Left lobe of liver (tissue), 2 donors: ENCODE measurements at regions not wholly inside any gene's neighbourhood (a gene's known extent, or its start where the extent isn't known, plus 50 kb on each side); places are given as distances from the start of the nearest gene placed in this dataset.
A peak's percentile ranks its signal among the peaks of the same experiment; 100 is the strongest.
"Not testable (repeated sequence)": the region's sequence is repeated elsewhere in the genome, so short reads cannot be mapped to it uniquely, and the experiment has no call there.

Experiments
- ATAC-seq: fragments of 200-7000 bp; cut with Tn5 transposase; one replicate; pipeline ENCODE4 v1.9.1; 2020; ENCODE audit warnings: mild to moderate bottlenecking, moderate library complexity
- DNase-seq: peaks from one replicate; pipeline ENCODE4 v3.0.0-alpha.2; 2020; ENCODE audit warnings: low spot score
- donor health status: DM: no; HTN: no; CAD: no; lungs with moderate emphysema.
- donor health status: DM: no; HTN: yes; CAD: no.

DNA sequence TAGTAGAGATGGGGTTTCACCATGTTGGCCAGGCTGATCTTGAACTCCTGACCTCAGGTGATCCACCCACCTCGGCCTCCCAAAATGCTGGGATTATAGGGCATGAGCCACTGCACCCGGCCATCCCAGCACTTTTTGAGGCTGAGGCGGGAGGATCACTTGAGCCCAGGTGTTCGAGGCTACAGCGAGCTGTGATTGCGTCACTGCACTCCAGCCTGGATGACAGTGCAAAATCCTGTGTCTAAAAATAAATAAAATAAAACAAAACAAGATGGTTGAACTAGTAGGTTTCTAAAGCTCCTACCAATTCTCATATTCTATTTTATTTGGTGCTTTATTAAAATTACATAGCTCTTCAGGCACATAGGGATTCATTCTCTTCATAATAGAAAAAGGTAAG lies 890.3 kb upstream of the AUTS2 start:
- no peak for ATAC-seq

DNA sequence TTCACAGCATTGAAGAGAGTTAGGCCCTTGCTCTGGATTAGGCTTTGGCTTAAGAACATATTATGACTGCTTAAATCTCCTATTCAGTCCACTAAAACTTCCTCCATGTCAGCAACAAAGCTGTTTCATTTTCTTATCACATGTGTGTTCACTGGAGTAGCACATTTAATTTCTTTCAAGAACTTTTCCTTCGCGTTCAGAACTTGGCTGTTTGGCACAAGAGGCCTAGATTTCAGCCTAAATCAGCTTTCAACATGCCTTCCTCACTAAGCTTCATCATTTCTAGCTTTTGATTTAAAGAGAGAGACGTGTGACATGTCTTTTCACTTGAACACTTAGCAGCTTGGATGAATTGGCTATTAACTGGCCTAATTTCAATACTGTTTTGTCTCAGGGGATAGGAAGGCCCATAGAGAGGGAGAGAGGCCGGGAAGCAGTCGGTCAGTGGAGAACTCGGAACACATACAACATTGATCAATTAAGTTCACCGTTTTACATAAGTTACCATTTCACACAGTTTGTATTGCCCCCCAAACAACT lies 885.2 kb upstream of the AUTS2 start:
- no peak for DNase-seq
- ATAC-seq: no peak

More for the DNA sequence above, 890.3 kb upstream of the AUTS2 start:
- no peak for DNase-seq

DNA sequence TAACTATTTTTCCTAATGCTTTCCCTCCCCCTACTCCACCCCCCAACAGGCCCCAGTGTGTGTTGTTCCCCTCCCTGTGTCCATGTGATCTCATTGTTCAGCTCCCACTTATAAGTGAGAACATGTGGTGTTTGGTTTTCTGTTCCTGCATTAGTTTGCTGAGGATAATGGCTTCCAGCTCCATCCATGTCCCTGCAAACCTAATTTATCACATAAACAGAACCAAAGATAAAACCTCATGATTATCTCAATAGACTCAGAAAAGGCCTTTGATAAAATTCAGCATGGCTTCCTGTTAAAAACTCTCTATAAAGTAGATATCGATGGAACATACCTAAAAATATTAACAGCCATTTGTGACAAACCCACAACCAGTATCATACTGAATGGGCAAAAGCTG lies 884.1 kb upstream of the AUTS2 start:
- not testable (repeated sequence) for ATAC-seq

DNA sequence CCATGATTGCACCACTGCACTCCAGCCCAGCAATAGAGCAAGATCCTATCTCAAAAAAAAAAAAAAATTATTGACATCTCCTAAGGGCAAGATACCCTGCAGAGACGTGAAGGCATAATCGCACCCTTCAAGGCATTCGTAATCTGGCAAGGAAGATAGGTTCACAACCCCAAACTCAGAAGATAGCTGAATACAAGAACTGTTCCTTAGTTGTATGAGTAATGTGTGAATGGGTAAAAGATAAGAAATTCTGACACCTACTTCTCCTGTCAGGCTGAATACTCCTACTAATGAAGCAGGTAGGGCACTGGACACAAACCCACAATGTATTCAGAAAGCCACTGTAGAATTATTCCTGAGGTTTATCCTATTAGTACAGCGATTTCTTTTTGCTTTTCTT lies 882.4 kb upstream of the AUTS2 start:
- ATAC-seq: no peak
- DNase-seq: no peak

More for the DNA sequence above, 884.1 kb upstream of the AUTS2 start:
- DNase-seq: not testable (repeated sequence)

DNA sequence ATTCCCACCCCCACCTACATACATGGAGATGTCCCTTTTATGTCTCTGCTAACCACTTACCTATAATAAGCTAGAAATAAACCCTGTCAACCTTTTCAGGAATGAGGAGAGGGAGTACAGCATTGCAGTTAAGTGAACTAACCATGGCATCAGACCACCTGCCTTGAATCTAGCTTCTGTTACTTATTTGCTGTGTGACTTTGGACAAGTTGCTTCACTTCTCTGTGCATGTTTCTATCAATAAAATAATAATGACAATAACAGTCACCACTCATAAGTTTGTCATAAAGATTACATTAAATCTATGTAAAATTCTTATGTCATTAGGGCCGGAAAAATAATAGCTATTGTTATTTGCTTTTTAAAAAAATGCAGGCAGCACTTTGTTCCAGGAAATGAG lies 881.1 kb upstream of the AUTS2 start:
- DNase-seq (no peak), ATAC-seq (no peak)

DNA sequence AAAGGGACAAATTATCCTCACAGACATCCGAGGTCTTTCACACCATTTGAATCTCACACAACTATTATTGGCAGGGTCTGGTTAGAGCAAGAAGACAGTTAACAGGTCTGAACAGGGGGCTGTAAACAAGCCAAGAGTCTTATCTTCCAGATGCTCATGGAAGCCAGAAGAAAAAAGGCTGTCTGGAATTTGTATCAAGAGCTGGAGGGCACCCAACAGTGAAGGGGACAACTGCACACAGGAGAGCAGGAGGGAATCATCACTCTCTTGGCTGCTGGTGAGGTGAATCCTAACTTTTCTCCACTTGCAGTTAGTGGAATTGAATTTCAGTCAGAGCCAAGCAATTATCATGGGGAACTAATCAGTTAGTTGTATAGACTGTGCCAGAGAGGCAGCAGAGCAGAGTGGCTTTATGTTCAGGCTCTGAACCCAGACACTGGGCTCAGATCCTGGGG lies 880.2 kb upstream of the AUTS2 start:
- DNase-seq: no peak
- no peak for ATAC-seq

DNA sequence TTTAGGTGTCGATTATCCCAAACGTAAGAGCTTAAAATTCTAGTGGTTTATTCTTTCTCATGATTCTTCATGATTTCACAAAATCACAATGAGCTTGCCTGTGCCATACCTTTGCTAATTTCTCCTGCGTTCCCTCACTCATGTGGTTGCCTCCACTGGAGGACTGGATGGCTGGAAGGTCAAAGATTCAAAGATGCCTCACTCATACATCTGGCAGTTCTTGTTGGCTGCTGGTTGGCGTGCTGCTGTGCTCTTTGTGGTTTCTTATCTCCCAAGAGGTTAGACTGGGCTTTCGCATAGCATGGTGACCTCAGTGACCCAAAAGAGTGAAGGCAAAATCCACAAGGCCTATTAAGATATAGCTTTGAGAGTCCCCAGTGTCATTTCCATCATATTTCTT lies 877.6 kb upstream of the AUTS2 start:
- no peak for DNase-seq
- ATAC-seq: no peak

DNA sequence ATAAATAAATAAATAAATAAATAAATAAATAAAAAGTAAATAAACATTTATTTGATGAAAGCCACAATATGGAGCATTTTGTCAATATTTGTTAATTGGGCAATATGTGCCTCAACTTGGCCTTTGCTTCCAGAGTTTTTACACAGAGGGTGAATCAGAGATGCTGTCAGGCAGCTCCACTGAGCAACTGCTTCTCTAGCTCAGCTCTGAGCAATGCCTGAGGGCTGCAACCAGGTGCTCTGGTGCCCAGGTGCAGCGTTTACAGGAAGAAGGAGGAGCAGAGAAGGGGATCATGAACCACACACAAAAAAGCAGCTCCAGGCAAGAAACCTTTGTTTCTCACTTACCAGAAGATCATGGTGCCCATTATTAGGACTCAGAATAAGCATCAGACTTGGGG lies 876.2 kb upstream of the AUTS2 start:
- DNase-seq: no peak
- no peak for ATAC-seq

DNA sequence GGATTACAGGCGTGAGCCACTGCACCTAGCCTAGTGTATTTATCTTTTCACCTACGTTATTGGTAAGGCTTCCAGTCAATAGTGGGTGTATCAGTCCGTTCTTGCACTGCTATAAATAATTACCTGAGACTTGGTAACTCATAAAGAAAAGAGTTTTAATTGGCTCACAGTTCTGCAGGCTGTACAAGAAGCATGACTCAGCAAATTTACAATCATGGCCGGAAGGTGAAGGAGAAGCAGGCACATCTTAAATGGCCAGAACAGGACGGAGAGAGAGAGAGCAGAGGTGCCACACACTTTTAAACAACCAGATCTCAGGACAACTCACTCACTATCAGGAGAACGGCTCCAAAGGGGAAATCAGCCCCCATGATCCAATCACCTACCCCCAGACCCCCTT lies 873.3 kb upstream of the AUTS2 start:
- no peak for ATAC-seq
- no peak for DNase-seq

DNA sequence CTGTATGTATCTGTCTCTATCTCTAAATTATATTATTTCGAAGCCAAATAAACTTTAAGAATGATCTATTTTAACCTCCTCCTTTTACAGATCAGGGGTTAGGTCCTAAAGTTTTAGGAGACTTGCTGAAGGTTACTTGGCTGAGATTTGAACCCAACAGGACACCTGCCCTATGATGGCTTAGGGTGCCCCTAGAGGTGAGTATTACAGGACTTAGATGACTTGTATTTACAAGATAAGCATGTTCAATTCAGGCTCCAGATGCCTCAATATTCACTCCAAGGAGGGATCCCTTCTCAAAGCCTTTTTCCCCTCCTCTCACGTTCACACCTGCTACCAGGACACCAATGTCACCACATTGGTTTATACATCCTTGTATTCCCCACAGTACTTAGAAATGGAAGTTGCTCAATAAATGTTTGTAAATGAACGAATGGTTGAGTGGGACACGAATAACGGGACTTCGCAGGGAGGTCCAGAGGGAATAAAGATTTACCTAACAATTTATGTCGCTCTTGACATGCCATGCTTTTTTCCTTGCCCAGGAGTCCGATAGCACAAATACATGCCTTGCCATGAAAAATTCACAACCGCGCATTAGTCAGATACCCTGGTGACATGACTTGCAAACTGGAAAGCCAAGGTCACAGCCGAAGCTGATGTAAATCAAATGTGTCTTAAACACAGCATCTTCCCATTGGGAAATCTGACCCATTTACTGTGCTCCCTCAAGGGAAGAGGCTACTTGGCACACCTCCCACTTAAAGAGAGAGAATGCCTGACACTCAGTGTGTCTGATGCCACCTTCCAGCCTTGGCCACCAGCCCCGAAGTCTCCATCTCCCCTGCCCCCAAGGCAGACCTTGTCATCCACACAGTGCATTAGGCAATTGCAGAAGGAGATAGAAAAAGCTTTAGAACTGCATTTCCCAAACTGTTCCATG lies 872.2 kb upstream of the AUTS2 start:
- DNase-seq: no peak
- no peak for ATAC-seq

DNA sequence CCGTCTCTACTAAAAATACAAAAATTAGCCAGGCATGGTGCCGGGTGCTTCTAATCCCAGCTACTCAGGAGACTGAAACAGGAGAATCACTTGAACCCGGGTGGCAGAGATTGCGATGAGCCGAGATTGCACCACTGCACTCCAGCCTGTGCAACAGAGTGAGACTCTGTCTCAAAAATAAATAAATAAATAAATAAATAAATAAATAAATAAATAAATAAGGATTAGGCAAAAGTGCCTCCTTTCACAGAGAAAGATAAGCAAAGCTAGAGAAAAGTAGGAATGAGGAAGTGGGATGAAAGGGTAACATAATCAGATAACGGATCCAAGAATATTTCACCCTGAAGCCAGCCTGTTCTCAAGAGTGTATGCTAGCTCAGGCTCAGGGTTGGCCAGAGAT lies 869.6 kb upstream of the AUTS2 start:
- not testable (repeated sequence) for DNase-seq, ATAC-seq

DNA sequence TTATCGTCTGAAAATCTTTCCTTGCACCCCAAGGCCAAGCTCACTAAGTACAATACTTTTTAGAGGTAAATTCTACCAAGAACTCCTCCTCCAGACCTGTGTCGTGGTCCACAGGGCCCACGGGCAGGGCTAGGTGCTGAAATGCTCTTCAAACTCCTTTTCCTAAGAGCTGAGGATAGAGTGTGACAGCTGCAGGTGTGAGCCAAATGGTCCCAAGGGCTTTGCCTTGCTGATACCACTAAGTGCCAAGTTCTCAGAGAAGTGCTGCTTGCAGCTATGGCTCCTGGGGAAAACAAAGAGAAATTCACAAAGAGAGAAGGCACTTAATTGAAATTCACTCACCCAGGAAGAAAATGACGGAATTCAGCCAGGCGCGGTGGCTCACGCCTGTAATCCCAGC lies 868.9 kb upstream of the AUTS2 start:
- DNase-seq (no peak), ATAC-seq (no peak)

DNA sequence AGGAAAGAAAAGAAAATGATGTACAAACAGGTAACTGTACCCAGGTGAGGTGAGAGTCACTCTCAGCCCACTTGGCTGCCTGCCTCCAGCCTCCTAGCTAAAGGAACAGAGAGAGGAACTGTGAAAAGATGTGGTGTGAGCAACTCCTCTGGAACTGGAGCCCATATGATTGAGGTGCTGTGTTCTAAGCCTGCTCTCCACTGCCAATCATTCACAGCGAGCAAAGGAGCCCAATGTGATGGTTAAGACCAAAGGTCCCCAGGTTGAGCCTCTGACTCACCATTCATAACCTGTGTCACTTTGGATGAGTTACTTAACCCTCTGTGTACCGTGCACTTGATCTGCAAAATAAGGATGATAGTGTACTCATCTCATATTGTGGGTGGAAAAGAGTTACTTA lies 868.1 kb upstream of the AUTS2 start:
- ATAC-seq: peak; percentile 23

DNA sequence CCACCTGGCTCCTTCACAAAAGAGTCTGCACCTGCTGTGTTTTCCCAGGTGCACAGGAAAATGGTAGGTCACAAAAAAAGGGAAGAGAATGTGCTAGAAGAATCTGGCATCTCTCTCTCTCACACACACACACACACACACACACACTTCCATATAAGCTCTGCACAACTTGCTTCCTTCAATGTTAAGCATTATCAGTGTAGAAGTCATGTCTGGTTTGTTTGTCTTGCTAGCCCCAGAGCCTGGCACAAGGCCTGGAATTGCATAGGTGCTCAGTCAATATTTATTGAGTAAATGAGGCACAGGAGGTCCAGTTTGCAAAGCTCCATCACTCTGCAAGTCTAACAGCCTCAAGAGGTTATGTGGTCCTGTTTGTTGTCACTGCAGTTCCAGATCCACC lies 867.3 kb upstream of the AUTS2 start:
- peak; percentile 87 for ATAC-seq
- peak; percentile 67 for DNase-seq

More for the DNA sequence above, 868.1 kb upstream of the AUTS2 start:
- no peak for DNase-seq

DNA sequence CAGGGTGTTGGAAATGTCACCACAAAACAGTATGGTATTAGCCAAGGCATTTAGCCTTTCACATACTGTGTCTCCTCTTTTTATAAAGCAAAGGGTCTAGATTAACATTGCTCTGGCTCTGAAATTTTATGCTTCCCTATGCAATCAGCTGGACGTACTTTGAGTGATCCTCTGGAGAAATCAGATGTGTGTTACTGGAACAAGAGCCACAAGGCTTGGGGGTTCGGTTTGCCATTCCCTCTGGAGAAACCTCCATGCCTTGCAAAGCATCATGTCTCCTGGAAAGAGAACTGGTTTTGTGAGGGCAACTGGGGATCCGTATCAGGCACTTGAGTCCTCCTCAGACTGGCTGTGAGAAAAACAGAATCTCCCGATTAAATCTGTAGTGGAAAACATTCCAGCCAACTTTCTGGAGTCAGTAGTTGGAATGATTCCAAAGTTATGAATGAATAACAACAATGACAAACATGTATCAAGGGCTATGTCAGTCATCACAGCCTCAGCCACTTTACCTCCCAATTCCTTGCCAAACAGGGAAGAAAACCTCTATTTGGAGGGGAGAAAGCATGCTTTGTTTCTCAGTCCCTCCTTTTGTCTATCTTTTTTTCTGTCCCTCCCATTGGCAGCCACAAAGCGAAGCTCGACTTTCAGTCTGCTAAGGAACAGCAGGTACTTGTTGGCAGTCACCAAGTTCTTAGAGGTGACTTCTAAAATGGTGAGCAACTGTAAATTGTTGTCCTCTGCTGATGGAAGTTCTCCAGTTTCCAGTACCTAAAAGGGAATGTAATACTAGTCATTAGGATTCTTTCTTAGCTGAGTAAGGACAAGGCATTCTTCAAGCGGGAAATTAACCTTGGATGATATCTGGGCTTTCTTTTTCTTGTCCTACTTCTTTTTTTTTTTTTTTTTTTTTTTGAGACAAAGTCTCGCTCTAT lies 864.8 kb upstream of the AUTS2 start:
- ATAC-seq (no peak), DNase-seq (no peak)

DNA sequence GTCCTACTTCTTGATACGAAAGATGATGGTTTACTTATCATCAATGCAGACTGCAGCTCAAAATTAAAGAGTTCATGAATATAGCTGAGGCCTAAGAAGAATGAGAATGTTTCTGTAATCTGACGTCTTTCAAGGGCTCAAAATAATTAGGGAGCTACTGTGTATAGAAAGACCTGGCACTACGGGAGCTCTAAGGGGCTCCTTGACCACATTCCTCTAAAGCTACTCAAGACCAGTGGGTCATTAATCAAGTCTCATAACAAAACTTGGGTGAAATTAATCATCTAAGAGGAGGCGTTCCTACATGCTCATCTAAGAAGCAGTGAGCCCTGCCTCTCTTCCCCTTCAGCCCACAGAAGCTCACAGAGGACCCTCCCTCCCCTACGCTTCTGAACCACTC lies 863.8 kb upstream of the AUTS2 start:
- DNase-seq (no peak), ATAC-seq (no peak)

DNA sequence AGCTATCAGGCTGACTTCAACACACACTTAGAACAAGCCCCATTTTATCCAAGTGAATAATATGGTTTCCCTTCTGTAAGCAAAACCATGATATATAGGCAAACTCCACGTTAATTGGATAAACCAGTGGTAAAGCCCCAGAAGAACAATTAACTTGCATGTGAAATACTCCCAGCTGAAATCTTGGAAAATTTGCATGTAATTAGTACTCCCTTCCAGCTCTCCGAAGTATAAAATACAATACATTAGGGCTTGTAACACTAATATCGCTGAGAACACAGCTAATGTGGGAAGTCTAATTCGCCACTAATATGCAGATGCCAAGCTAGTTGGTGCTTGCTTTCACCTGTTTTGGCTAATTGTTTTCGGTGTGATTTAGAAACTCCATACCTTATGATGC lies 859.0 kb upstream of the AUTS2 start:
- no peak for ATAC-seq
- DNase-seq: no peak

DNA sequence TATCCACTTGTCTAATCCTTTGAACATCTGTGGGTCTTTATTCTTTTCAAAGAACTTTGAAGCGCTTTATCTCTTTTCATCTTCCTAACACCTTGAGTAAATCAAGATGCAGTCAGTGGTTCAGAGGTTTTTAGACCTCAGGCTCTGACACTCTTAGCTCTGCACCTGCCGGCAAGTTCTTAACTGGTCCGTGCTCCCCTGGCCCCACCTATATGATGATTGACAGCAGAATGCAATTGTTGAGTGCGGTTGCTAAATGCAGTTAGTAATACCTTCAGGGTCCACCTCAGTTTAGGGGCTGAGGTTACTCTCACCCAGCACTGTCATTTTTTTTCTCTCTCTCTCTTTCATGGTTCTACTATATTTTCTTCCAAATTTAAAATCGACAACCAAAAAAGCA lies 854.2 kb upstream of the AUTS2 start:
- no peak for DNase-seq
- no peak for ATAC-seq

DNA sequence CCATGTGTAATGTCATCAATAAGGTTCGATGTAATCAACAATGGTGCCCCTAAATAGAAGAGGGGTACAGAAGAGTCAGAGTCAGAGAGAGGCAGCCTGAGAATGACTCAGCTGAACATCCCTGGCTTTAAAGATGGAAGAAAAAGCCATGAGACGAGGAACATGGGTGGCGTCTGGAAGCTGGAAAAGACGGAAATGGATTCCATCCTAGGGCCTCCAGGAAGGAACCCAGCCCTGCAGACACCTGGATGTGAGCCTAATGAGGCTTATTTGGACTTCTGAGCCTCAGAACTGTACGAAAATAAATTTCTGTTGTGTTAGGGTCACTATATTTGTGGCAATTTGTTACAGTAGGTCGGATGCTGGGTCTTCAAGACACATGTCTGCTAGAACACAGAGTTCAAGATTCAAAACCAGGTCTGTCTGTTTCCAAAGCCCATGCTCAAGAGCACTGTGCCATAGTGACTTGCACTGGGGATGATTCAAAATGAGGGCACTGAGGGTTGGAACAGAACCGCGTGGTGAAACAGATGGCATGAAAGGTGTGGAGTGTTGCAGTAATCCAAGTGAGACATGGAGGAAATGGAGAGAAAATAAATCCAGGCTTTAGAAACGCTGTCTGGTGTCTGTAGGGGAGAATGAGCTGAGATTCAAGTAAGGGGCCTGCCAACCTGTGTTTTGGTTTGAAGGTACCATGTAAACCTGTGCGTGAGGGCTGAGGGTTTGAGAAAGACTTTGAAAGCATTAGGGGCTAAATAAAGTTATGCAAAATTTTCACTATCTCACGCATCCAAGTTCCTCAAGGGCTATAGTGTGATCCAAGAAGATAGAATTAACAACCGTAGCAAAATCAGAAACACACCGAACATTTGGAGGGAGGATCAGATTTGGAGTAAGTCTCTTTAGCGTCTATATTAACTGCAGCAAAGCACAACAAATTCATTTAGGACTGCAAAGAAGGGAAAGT lies 849.1 kb upstream of the AUTS2 start:
- DNase-seq: no peak
- ATAC-seq: no peak

DNA sequence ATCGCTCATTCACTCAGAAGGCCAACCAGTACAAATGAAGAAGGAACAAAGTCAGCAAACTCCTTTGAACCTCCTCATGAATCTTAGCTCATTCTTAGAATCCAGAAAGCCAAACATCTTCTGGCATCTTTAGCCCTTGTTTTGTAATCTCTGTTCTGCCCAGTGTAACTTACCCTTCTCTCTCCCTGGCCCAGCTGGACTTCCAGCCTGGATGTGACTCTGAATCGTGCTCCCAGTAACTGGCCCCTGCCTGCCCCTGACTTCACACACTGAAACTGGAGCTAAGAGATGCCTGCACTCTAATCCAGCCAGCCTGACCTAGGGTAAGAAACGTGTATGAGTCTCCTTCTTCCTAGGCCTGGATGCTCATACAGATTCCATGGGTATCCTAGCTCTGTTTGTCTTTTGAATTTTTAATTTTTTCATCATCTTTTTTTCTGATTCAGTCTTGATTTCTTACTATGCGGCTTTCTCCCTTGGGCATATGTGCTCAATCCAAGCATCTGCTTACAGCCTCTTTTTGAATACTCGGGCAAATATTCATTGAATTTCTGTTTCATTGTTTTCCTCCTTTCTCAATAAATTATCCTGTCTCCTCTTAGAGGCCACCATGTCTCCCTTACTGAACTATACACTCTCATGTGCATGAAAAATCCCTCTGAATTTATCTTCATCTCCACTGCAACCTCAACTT lies 845.6 kb upstream of the AUTS2 start:
- DNase-seq (no peak), ATAC-seq (no peak)
